ENCODE measurements at regions not wholly inside any gene's neighbourhood (a gene's known extent, or its start where the extent isn't known, plus 50 kb on each side); places are given as distances from the start of the nearest gene placed in this dataset.

- no peak for TF ChIP-seq CTCF (IDR thresholded peaks at IDR 0.05)
- no peak for TF ChIP-seq POLR2A (IDR thresholded peaks at IDR 0.05)
These were observed 87.5 kb upstream of the CLMP start for GRCh38 chr11:123282597-123282996.

All from esophagus squamous epithelium (tissue), 4 donors.